Lower leg skin (tissue), 3 donors: ENCODE measurements at regions not wholly inside any gene's neighbourhood (a gene's known extent, or its start where the extent isn't known, plus 50 kb on each side); places are given as distances from the start of the nearest gene placed in this dataset.
"Not testable (repeated sequence)": the region's sequence is repeated elsewhere in the genome, so short reads cannot be mapped to it uniquely, and the experiment has no call there.

Experiments
- CTCF ChIP-seq, 3 donors: fragments of 450-650 bp; IDR thresholded peaks; one replicate each; pipeline ENCODE4 v1.5.1; 2016; ENCODE audit warnings: antibody characterized with exemption in 3 of 3, mild to moderate bottlenecking in 3 of 3, moderate library complexity in 2 of 3
- POLR2A ChIP-seq, 2 donors: fragments of 450-650 bp; IDR thresholded peaks; one replicate each; pipeline ENCODE4 v1.6.1; 2016 to 2017; ENCODE audit warnings: antibody characterized with exemption in 2 of 2, mild to moderate bottlenecking in 1 of 2, moderate library complexity in 1 of 2

GRCh38 chr3:182156326-182156725, 444.6 kb downstream of the SOX2 start:
- not testable (repeated sequence) for TF ChIP-seq CTCF, POLR2A (IDR thresholded peaks at IDR 0.05)
